SW480 (cell line): ENCODE measurements at regions not wholly inside any gene's neighbourhood (a gene's known extent, or its start where the extent isn't known, plus 50 kb on each side); places are given as distances from the start of the nearest gene placed in this dataset.
"Not testable (repeated sequence)": the region's sequence is repeated elsewhere in the genome, so short reads cannot be mapped to it uniquely, and the experiment has no call there.

Source experiments
- DNase-seq: peaks from one replicate; pipeline ENCODE4 v3.0.0-alpha.2; 2016; ENCODE audit warnings: low spot score

- DNase-seq = not testable (repeated sequence)
These were observed 105.1 kb downstream of the LRRC74B start for GRCh38 chr22:21150863-21151262.

- not testable (repeated sequence) for DNase-seq
These were observed 142.1 kb downstream of the LRRC74B start for GRCh38 chr22:21187841-21188240.

DNA sequence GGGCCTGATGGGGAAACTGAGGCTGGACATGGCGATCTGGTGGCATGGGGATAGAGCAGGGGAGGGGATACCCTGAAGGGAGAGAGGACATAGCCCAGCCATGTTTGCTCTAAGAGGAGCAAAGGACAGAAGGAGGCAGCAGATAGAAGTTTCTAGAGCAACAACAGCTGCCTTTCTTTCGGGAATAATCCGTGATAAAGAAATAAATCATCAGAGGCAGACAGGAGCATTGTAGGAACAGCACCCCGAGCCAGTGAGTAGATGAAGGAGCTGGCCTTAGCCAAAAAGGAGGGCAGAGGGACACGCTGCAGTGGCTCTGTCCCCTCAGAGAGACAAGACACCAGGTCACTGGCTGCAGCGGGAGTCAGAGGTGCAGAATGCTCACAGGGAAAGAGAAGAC lies 166.3 kb downstream of the LRRC74B start:
- DNase-seq = not testable (repeated sequence)

- DNase-seq = peak; percentile 0
These were observed 167.4 kb upstream of the RIMBP3B start for GRCh38 chr22:21215973-21216731.

DNA sequence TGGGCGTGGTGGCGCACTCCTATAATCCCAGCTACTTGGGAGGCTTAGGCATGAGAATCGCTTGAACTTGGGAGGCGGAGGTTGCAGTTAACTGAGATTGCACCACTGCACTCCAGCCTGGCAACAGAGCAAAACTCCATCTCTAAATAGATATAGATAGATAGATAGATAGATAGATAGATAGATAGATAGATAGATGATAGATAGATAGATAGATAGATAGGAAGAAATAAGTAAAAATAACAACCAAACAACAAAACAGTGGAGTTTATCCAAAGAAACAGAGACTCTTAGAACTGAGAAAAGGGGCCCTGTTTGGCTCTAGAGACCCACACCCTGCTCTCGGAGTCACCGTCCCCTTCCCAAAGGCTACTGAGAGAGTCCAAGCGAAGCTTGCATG lies 158.7 kb upstream of the RIMBP3B start:
- not testable (repeated sequence) for DNase-seq

DNA sequence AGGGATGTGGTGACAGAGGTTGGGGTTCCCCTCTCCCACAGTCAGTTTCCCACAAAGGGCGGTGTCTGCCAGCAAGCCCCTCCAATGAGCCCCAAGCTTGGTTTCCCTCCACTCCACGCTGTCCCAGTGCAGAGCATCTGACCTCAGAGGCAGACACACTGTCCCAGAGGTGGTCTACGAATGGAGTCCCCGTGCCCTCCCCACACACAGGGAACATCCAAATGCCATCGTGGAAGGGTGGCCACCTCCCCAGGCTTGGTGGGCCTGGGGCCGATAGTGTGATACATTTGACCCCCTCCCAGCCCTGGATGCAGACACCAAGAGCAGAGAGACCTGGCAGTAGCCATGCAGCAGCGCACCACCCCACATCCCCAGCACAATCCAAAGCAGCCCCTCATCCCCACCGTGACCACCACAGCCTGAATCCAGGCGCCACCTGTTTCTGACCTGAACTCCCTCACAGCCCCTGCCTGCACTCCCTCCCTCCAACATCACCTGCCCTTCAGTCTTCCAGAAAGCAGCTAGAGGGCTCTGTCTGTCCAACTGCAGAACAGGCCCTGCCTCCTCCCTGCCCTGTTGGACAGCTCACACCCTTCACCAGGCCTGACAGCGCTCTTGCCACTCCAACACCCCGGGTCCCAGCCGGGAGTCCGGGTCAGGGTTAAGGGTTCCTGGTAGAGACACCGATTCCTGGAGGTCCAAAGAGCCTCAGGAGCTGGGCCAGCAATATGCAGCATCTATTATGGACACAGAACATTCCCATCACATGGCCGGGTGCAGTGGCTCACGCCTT lies 156.5 kb upstream of the RIMBP3B start:
- not testable (repeated sequence) for DNase-seq

DNA sequence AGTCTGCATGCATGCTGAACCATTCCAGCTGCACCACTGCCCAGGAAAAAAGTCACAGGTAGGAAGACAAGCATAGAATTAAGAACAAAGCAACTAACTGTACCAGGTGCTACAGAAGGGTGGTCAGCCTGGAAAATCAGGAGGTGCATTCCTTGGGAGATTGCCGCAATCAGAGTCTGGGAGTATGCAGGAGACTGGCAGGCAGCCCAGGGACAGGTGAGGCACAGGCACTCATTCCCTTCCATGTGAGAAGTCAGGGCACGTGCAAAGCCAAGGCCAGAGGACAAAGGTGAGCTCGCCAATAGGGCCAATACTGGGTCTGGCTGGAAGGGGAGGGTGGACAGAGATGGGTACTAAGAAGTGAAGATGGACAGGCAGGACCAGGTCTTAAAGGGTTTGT lies 132.1 kb upstream of the RIMBP3B start:
- DNase-seq = not testable (repeated sequence)

- DNase-seq = not testable (repeated sequence)
These were observed 100.9 kb upstream of the RIMBP3B start for GRCh38 chr22:21282646-21283045.

GRCh38 chr22:21293702-21294101 lies 89.8 kb upstream of the RIMBP3B start:
- DNase-seq = not testable (repeated sequence)

- DNase-seq = not testable (repeated sequence)
These were observed 55.9 kb upstream of the RIMBP3B start for GRCh38 chr22:21327629-21328028.
